Large intestine (tissue), 3 donors: ENCODE measurements at regions not wholly inside any gene's neighbourhood (a gene's known extent, or its start where the extent isn't known, plus 50 kb on each side); places are given as distances from the start of the nearest gene placed in this dataset.

Source experiments
- DNase-seq, 2 donors: peaks; one replicate each; pipeline versions ENCODE4 v3.0.0 to v3.0.0-alpha.2; 2013
- H3K27ac ChIP-seq: one replicate; pipeline ENCODE4 v1.5.1; 2013; ENCODE audit warnings: low read length
- H3K27me3 ChIP-seq: 2 replicates; pipeline ENCODE4 v1.6.1; 2013; ENCODE audit warnings: low read length; ENCODE audit not compliant: control insufficient read depth, insufficient read depth
- H3K36me3 ChIP-seq: 2 replicates; pipeline ENCODE4 v1.6.1; 2013; ENCODE audit warnings: low read length; ENCODE audit not compliant: control insufficient read depth, insufficient read depth
- H3K4me1 ChIP-seq: one replicate; pipeline ENCODE4 v1.6.1; 2013; ENCODE audit warnings: low read length; ENCODE audit not compliant: control insufficient read depth, insufficient read depth
- H3K4me3 ChIP-seq: one replicate; pipeline ENCODE4 v1.5.1; 2013; ENCODE audit warnings: low read length
- H3K9me3 ChIP-seq: one replicate; pipeline ENCODE4 v1.6.1; 2013; ENCODE audit warnings: mild to moderate bottlenecking, low read depth, low read length, moderate library complexity; ENCODE audit not compliant: control insufficient read depth
- WGBS: methylation state at CpG from one replicate; pipeline ENCODE4 v1.1.5; 2013; ENCODE audit warnings: low lambda C conversion rate; ENCODE audit not compliant: insufficient coverage; 5-methylcytosine and 5-hydroxymethylcytosine counted together

DNA sequence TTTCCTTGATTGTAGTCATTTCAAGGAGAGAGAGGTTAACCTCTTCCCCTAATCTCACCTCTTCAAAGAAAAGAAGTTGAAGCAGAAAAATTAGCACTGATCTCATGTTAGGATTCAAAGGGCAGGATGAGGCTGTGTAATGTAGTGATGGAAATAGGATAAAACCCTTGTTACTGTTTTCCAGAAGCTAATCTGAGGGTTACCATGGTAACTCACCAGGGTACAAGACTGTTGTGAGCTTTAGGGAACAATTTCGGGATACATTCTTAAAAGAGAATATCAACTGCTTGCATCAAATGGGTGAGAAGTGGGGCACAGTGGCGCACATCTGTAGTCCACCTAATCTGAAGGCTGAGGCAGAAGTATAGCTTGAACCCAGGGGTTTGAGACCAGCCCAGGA is 64.9 kb upstream of the SLC39A10 start:
- H3K9me3 ChIP-seq, result no peaks in the 10 kb centered on the region
- no peak for DNase-seq
- H3K27me3 ChIP-seq, result no peaks in the 10 kb centered on the region
- WGBS, result no CpG with 5 or more reads among the region's 2 CpGs
- H3K4me3 ChIP-seq, result no peak overlapping the region
- H3K4me1 ChIP-seq, result peaks cover 15% of the 10 kb centered on the region
- no peak overlapping the region for H3K27ac ChIP-seq
- no peaks in the 10 kb centered on the region for H3K36me3 ChIP-seq

DNA sequence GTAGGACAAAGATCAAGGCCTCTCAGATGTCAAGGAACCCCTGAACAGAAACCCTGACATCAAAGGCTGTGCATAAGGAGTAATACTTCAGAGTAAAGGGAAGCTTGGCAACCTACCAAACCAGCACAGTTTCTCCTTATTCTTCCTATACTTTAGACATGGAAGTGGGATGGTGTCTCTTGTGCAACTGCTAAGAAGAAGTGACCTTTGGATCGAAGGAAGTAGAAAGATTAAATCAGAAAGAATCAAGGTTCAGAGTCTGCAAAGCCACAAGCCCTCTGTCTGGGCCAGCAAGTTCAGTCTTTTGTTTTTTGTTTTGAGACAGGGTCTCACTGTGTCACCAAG is 66.2 kb upstream of the SLC39A10 start:
- Histone ChIP-seq H3K36me3 (no peaks in the 10 kb centered on the region), H3K27ac (peak overlapping the region; percentile 66), H3K27me3 (no peaks in the 10 kb centered on the region), H3K9me3 (no peaks in the 10 kb centered on the region), H3K4me3 (no peak overlapping the region), H3K4me1 (peaks cover 15% of the 10 kb centered on the region)
- 50% methylated on average over 1 of the region's 1 CpG for WGBS
- DNase-seq, result peak; percentile 78 to 91

DNA sequence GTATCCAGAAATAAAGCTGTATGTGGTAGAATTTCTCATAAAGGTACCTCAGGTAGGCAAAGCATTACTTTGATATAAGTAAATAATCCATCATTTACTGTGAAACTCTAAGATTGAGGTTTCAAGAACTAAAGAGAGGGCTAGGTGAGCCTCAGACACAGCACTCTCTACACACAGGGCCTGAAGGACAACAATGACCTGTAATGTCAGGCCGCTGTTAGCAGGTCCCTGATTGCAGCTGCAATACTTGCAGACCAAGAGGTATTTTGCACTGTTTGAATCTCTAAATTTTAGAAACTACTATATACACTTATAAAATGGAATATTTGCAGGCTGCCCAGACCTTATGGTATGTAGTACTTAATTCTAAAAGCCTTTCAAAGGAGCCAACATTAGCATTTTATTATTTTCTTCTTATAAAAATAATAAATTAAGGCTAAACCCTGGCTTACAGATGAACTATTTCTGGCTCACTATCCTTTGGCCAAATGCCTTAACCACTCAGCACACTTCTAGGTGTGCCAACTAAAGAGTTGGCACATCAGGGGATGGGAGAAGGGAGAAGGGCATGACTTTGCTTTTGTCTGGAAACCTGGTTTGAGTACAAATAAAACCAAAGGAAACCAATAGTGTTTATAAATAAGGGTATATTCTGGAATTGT is 66.7 kb upstream of the SLC39A10 start:
- no CpG with 5 or more reads among the region's 1 CpG for WGBS
- Histone ChIP-seq H3K36me3 (no peaks in the 10 kb centered on the region), H3K4me3 (no peak overlapping the region), H3K9me3 (no peaks in the 10 kb centered on the region), H3K27me3 (no peaks in the 10 kb centered on the region), H3K27ac (peak overlapping the region; percentile 66), H3K4me1 (peaks cover 15% of the 10 kb centered on the region)
- no peak for DNase-seq

DNA sequence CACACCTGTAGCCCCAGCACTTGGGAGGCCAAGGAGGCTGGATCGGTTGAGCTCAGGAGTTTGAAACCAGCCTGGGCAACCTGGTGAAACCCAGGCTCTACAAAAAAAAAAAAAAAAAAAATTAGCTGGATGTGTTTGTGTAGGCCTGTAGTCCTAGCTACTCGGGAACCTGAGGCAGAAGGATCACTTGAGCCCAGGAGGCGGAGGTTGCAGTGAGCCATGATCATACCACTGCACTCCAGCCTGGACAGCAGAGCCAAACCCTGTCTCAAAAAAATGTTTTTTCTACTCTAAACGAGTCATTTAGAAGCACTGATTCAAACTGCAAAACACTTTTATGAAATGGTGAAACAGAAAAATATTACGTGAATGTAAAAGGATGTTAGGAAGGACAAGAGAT is 69.1 kb upstream of the SLC39A10 start:
- peaks cover 15% of the 10 kb centered on the region for H3K4me1 ChIP-seq
- H3K9me3 ChIP-seq, result no peaks in the 10 kb centered on the region
- no peak overlapping the region for H3K4me3 ChIP-seq
- no peak for DNase-seq
- H3K27me3 ChIP-seq, result no peaks in the 10 kb centered on the region
- H3K36me3 ChIP-seq, result no peaks in the 10 kb centered on the region
- no peak overlapping the region for H3K27ac ChIP-seq
- WGBS, result 100% methylated on average over 2 of the region's 5 CpGs

DNA sequence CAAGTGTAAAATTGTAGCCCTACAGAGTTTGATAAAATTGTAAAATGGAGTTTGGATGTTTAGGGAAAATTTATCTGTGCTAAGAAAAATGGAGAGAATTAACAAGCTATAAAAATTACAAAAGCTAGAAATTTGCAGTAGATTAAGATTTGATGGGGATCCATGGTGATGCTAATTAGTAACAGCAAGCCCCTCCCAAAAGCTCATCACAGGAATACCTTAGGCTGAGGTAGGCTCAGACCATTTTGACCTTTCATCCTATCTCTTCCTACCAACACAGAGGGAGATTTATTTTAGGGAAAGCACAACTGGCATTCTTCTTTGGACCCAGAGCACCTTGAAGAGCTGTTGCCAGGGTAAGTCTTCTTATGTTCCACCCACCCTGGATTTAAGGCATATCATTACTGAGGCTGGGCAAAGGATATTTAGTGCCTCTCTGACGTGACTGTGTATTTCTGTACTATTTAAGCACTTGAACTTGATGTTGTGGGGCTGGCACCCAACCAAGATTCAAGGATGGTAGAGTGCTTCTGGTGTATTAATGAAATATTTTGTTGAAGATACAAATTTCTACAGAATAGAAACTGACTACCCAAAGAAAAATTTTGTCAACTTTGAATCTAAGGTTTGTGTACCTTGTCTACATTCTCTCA is 70.8 kb upstream of the SLC39A10 start:
- WGBS, result no CpG with 5 or more reads among the region's 1 CpG
- Histone ChIP-seq H3K27me3 (no peaks in the 10 kb centered on the region), H3K4me1 (peaks cover 11% of the 10 kb centered on the region), H3K36me3 (no peaks in the 10 kb centered on the region), H3K4me3 (no peak overlapping the region), H3K27ac (no peak overlapping the region), H3K9me3 (no peaks in the 10 kb centered on the region)
- DNase-seq, result no peak

DNA sequence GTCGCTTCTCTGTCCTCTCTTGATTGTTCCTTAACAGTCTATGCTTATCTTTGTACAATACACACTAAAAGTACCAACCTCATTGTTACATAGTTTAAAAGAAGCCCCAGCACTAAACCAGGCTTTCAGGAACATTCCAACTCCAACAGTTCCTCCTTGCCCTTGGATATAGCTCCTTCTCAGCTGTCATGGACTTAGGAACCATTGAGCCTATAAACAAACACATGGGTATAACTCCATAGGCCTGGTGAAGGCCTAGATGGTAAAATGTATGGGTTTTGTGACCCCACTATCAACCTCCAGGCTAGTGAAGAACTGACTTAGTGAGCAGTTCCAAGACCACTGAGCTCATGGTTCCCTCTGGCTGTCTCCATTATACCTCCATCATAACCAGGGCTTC is 74.8 kb upstream of the SLC39A10 start:
- DNase-seq, result peak in 1 of 2 donors; percentile 51
- H3K9me3 ChIP-seq, result no peaks in the 10 kb centered on the region
- peaks cover 18% of the 10 kb centered on the region for H3K4me1 ChIP-seq
- no peak overlapping the region for H3K4me3 ChIP-seq
- no peaks in the 10 kb centered on the region for H3K27me3 ChIP-seq
- no CpG with 5 or more reads among the region's 1 CpG for WGBS
- no peaks in the 10 kb centered on the region for H3K36me3 ChIP-seq
- H3K27ac ChIP-seq, result peak overlapping the region; percentile 0

DNA sequence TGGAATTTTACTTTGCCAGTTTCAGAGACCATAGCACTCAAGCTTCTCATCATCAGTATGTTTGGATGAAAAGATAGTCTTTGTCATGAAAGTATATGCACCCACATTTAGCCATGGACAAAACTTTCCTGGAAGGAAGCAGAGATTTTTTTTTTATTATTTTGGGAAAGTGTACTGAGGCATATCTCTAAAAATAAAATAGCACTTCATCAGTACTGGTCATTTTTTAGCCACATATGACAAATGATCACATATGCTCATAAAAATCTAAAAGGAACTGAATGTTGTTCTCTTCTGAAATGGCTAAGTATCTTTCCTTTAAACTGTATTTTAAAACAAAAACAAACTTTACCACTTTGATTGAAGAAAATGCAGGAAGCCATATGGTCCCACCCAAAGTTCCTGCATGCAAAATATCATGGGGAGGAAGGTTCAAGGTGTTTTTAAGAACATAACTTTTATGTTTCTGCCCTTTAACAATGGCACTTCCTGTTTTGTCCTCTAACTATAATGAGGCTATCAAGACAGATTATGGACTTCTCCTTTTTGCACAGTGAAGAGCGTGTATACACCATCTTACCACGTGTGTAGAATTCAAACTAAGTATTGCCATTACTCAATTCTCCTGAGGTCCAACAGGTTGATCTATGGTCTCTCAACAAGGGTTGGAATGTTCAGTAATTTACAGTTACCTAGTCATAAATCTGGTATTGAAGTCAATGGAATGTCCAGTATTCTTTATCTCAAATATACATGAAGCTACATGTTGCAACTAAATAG is 77.1 kb upstream of the SLC39A10 start:
- Histone ChIP-seq H3K4me3 (no peak overlapping the region), H3K27me3 (no peaks in the 10 kb centered on the region), H3K4me1 (peaks cover 18% of the 10 kb centered on the region), H3K9me3 (no peaks in the 10 kb centered on the region), H3K36me3 (no peaks in the 10 kb centered on the region), H3K27ac (peak overlapping the region; percentile 52)
- no CpG with 5 or more reads among the region's 2 CpGs for WGBS
- DNase-seq, result peak; percentile 65 to 83

DNA sequence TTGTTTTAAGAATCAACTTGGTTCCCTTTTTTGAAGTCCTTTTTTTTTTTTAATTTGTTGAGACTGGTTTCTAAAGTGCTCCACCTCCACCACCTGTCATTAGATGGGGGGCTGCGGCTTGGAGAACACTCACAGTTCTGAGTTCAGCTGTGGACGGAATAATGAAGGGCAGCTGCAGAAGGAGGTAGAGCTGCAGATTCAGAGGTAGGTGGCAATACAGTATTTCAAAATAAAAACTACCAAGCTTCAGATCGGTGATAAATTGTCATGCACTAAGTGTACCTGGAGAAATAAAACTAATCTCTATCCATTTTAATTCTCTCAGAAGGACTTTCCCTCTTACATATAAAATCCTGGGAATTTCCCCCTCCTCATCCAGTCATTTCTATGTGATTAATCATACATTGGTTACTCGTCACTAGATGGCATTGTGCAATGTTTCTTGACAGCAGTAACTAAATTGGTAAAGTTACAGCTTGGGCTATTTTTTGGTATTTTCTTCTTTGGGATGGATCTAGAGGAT is 81.1 kb upstream of the SLC39A10 start:
- no peak overlapping the region for H3K27ac ChIP-seq
- peaks cover 15% of the 10 kb centered on the region for H3K4me1 ChIP-seq
- no peak overlapping the region for H3K4me3 ChIP-seq
- H3K27me3 ChIP-seq, result no peaks in the 10 kb centered on the region
- no peaks in the 10 kb centered on the region for H3K9me3 ChIP-seq
- no peaks in the 10 kb centered on the region for H3K36me3 ChIP-seq
- peak in 1 of 2 donors; percentile 45 for DNase-seq
- 29% methylated on average over 1 of the region's 4 CpGs for WGBS

DNA sequence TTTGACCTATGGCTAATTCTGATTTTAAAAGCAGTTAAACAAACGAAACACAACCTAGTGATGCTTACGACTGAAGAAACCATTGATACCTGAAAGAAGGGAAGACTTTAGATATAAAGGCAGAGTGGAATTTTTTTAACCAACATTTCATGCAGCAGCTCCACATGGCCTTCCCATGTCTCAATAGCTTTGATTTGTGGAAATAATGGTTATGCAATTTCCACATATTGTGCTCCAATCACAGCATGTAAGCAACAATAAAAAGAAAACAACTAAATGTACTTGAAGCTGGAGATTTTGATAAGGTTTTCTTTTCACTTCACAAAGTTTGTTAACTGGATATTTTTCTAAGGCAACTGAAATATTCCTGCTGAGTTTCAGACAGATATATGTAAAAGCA is 82.0 kb upstream of the SLC39A10 start:
- Histone ChIP-seq H3K4me3 (no peak overlapping the region), H3K27ac (no peak overlapping the region), H3K4me1 (peaks cover 8% of the 10 kb centered on the region), H3K27me3 (no peaks in the 10 kb centered on the region), H3K9me3 (no peaks in the 10 kb centered on the region), H3K36me3 (no peaks in the 10 kb centered on the region)
- DNase-seq, result no peak
- 100% methylated on average over 2 of the region's 2 CpGs for WGBS

DNA sequence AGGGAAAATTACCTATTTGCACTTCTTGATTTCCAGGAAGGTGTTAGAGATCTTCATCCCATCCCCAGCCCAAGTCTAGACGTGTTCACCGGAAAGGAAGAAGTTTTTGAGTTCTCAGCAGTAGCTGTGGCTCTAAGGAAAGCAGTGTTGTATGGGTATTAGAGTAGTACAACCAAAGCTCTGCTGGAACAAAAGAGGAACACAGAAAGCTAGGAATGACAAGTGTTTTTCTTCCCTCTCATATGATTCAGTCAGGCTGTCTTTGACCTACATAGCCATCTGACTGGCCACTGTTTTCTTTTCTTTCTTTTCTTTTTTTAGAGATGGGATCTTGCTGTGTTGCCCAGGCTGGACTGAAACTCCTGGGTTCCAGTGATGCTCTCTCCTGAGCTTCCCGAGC is 82.7 kb upstream of the SLC39A10 start:
- no peaks in the 10 kb centered on the region for H3K9me3 ChIP-seq
- H3K27ac ChIP-seq, result no peak overlapping the region
- H3K36me3 ChIP-seq, result no peaks in the 10 kb centered on the region
- no peak overlapping the region for H3K4me3 ChIP-seq
- no peak for DNase-seq
- peaks cover 3% of the 10 kb centered on the region for H3K4me1 ChIP-seq
- no peaks in the 10 kb centered on the region for H3K27me3 ChIP-seq
- no CpG with 5 or more reads among the region's 3 CpGs for WGBS
